HG03521 (cell line): ENCODE measurements at regions not wholly inside any gene's neighbourhood (a gene's known extent, or its start where the extent isn't known, plus 50 kb on each side); places are given as distances from the start of the nearest gene placed in this dataset.
"Not testable (repeated sequence)": the region's sequence is repeated elsewhere in the genome, so short reads cannot be mapped to it uniquely, and the experiment has no call there.

Source experiments
- ATAC-seq: cut with Tn5 transposase; IDR thresholded peaks from one replicate; pipeline ENCODE4 v1.9.1; 2021; ENCODE audit warnings: mild to moderate bottlenecking, moderate library complexity; ENCODE audit not compliant: unreplicated experiment

DNA sequence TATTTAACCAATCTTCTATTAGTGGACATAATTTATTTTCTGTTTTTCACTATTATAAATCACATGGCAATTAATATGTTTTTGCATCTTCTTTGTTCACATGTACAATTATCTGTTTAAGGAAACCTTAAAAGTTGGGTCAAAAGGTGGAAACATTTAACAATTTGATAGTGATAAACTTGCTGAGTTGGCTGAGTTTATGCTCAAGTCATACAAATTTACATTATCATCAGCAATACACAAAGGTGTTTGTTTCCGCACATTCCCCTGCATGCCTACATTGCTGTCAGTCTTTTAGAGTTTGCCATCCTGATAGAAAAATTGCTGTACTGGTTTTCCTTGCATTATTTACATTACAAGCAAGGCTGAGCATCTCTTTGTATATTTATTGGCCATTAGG, 139.5 kb downstream of the KCNRG start:
- ATAC-seq: no peak

DNA sequence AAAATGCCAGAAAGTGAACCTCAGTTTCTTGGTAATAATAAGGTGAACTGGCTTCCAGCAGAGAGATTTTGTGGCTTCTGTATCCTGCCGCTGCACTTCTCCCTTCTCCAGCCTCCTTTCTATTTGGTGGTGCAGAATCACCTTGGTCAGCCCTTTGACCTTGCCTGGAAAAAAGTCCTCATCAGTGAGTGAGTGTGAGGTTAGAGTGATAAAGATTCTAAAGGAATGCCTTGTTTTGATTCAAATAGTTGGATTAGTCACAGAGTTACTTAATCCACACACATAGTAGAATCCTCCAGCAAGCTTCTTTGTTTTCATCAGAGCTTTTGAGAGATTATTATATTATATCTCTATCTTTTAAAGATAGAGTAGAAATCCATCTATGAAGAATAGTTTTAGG, 140.9 kb downstream of the KCNRG start:
- no peak for ATAC-seq

DNA sequence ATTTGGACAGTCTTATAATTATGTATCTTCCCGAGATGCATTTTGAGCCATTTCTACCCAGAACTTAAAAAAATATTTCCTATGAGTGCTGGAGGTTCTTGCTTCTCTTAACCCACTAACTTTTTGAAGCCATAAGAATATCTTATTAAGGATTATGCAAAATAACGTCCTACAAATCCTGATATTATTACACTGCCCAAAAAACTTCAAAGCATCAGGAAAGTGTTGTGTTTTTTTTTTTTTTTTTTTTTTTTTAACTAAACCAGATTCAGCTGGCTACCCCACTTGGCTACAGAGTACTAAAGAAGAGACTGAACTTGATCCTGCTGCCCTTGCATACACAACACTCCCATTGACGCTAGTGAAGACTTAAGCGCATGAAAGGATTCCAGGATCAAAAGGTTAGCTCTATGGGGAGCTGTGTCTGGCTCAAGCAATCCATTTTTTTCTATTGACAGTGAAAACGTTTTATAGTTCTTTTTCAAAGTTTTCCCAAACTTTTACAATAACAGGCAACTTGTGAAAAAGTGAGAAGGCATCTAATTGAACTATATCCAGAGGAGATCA, 141.4 kb downstream of the KCNRG start:
- ATAC-seq: no peak

DNA sequence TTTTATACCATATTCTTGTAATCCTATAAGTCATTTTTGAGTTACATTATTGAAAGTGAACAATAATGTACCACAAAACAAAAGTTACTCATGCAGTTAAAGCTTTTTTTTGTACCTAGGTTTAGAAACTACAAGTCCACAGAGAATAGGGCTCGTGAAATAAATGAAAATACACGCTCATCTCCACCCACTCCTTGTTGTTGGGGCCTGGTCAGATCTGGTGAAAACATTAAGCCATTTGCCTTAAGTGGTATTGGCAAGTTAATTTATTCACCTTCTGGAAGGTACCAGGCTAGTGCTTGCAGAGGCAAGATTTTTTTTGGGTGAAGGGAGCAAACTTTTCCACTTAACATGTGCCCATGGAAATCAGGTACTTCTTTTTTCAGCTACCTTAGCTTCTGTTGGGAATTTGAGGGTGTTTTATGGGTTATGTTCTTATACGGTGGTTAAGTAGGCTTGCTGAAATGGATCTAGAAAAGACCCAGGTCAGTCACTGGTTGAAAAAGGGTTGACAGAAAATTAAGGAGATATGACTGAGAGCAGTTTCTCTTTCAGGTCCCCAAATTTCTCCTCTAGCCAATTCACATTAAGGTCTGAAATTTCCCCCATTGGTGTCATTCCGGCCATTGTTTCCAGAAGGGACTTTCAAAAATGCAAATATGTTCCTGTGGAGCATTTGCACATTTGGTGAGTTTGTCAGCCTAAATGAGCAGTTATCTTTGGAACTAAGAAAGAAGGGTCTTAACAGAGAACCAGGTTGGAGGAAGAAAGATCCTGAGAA, 143.3 kb downstream of the KCNRG start:
- ATAC-seq: no peak

DNA sequence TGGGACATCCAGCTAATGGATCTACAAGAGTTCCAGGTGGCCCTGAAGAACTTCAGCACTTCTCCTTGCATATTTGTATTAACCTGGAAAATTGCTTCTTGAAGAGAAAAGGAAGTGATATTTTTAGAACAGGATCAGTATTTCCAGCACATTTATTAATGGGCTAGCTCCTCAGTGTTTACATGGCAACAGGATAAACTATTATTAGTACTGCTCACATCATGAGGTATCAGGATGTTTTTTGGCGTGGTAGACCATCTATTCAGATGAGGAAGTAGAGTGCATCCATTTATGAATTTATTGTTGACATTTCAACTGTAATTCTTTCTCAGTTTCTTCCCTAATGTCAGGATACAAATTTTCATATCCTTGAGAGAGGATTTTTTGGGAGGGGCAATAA, 144.4 kb downstream of the KCNRG start:
- no peak for ATAC-seq

DNA sequence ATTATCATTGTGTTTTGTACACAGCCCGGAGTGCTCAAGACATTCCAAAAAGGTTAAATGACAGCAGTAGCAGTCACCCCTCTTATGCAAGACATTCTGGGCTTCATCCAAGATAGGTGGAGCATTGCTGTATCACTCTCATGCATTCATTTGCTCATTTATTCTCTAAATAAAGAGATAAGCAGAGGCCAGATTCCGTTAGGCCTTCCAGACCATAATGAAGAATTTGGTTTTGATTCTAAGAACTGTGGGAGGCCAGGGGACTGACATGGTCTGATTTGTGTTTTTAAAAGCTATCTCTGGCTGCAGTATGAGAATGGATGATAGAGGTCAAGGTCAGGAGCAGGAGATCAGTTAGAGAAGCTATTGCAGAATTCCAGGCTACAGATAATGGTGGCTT, 145.8 kb downstream of the KCNRG start:
- no peak for ATAC-seq

DNA sequence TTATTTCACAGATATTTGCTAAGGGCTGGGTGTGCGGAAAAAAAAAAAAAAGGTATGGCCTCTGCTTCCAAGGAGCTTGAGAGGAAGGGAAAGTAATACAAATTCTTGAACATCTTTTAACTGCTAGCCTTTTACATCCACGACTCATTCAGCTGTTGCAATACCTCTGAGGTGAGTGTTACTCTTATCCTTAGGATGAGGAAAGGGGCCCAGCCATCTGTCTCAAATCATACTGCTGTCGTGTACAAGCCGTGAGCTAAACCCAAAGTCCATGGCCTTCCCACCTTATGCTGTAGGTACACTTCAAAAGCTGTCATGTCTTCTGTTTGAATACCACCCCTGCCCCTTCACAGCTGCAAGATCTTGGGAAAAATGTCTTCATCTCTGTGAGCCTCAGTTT, 146.8 kb downstream of the KCNRG start:
- ATAC-seq: no peak

DNA sequence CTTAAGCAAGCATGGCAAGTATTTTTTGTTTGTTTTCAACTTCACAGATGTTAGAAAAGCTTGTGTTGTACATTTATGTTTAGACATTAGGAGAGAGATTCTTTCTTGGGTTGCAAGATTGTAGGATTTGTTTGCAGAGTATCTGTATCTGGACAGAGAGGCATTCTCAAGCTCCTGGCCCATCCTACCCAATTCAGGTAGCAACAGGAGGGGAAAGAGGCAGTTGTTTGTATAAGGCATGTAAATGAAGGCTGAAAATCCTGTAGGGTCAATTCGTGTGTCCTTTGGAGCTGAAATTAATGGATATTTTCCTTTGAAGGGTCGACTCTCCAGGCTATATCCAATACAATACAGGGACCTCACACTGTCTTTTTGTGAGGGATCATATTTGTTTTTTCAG, 147.3 kb downstream of the KCNRG start:
- no peak for ATAC-seq

DNA sequence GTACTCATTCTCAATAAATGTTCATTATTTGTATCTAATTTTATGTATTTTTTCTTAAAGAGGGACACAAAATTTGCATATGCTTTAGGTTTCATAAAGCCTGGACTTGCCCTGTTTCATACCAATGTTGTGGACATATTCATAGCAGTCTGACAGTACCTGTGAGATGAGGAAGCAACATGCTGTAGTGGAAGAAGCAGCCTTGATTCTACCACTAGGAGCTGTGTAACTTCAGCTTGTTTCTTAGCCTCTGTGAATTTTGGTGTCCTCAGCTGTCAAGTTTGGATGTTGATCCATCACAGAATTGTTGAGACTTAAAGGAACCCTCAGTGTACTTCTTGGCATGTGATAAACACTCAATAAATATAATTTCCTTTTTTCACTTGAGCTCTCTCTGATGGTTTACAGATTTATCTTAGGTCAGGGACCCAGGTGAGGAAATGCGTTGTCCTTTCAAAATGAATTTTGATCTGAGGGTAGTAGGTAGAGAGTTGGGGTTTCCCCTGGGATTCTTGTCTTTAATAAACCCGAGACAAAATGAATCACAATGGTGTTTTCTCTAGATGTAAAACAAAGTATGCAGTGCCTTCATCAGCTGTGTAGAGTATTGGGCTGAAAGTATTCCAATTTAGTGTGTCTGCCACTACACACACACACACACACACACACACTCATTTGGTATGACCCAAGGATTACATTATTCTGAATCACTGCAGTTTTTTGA, 152.1 kb downstream of the KCNRG start:
- no peak for ATAC-seq

DNA sequence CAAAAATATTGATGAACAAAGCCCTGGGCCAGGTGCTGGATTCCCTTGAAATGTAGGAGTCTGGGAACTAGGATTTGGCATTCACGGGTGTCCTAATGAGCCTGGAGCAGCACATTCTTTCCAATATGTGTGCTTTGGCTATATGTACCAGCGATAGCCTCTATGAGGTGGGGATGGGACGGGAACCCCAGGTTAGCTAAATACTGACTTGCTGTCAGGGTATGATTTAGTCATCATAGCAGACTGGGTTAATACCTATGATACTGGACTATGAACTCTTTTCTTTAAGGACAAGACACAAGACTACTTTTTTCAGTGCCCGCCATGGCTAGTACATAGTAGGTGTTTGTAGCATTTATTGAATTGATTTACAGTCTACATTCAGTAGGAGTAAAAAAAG, 152.7 kb downstream of the KCNRG start:
- no peak for ATAC-seq

DNA sequence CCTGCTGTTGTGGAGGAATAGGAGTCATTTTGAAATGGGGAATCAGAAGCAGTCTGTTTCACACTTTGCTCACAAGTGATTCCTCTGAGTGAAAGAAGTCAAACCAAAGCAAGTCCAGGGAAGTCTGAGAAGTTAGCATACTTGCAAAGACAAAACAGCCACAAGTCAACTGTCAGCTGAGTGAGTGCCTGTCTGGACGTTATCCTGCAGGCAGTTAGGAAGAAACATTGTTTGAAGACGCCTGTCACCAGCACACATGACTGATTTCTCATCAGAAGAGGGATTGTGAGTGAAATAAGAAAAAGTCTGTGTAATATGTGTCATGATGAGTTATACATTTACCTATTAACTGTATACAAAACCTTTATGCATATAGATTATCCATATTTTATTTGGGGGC, 153.5 kb downstream of the KCNRG start:
- ATAC-seq: no peak

DNA sequence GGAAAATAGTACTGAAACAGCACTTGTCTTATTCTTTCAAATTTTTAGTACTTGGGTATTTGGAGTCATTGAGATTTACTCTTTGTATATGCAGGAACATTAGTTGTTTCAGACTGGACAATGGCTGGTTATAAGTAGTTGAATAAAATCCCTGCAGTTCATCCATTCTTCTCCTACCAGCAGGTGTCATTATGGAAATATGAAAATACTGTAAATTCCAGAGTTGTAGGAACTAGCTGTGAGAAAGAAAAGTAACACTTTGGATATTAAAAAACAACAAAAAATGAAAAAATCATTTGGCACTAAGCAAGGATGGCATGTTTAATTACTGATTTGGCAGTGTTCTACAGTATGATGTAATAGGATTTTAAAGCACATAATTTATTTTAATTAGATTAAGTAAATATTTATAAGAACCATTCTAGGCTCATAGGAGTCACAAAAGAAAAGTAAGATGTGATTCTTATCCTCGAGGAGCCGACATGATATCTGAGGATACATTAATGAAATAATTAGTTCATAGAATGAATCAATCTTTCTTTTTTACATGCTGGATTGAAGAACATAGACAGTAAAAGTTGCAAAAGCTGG, 155.3 kb downstream of the KCNRG start:
- no peak for ATAC-seq

DNA sequence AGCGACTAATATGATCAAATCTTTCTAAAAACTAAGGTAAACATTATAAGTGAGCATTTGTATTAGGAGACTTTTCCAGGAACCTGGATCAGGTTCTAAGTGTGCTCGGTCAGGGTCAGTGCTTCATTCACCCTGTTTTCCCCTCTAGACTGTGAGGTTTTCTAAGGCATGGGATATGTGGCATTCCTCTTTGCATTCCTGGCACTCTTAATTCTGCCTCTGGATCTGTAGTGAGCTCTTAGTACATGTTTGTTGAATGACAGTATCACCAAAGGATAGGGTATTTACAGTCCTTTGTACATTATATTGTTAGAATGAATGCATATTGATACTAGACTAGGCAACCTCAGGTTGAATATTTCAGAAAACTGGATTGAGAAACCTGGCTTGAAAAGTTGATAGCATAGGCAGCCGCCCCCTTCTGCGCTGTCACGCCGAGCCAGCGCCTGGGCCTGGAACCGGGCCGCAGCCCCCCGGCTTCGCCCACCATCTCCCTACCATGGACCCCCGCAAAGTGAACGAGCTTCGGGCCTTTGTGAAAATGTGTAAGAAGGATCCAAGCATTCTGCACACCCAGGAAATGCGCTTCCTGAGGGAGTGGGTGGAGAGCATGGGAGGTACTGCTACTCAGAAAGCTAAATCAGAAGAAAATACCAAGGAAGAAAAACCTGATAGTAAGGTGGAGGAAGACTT, 156.5 kb downstream of the KCNRG start:
- no peak for ATAC-seq

DNA sequence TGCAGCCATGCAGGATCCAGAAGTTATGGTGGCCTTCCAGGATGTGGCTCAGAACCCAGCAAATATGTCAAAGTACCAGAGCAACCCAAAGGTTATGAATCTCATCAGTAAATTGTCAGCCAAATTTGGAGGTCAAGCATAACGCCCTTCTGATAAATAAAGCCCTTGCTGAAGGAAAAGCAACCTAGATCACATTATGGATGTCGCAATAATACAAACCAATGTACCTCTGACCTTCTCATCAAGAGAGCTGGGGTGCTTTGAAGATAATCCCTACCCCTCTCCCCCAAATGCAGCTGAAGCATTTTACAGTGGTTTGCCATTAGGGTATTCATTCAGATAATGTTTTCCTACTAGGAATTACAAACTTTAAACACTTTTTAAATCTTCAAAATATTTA, 157.8 kb downstream of the KCNRG start:
- not testable (repeated sequence) for ATAC-seq

DNA sequence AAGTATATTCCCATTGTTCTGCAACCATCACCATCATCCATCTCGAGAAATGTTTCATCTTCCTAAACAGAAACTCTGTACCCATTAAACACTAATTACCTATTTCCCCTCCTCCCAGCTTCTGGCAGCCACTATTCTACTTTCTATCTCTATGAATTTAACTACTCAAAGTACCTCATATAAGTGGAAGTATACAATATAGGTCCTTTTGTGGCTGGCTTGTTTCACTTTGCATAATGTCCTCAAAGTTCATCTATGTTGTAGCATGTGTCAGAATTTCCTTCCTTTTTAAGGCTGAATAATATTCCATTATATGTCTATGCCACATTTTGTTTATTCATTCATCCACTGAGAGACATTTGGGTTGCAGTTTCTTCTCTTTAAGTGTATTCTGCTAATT, 159.4 kb downstream of the KCNRG start:
- ATAC-seq: no peak

DNA sequence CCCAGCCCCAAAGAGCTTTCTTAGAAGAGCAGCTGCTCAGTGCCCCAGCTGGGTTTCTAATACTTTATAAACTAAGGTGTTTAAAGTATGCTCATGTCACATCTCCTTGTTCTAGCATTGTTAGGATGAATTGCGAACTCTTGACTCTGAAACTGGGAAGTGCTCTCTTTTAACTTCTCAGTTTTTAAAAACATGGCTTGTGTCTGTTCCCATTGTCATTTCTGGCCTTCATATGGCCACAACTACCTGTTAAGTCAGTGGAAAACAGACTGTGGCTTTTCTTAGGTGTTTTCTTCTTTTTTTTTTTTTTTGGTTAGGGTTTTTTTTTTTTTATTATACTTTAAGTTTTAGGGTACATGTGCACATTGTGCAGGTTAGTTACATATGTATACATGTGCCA, 164.7 kb downstream of the KCNRG start:
- ATAC-seq: no peak

DNA sequence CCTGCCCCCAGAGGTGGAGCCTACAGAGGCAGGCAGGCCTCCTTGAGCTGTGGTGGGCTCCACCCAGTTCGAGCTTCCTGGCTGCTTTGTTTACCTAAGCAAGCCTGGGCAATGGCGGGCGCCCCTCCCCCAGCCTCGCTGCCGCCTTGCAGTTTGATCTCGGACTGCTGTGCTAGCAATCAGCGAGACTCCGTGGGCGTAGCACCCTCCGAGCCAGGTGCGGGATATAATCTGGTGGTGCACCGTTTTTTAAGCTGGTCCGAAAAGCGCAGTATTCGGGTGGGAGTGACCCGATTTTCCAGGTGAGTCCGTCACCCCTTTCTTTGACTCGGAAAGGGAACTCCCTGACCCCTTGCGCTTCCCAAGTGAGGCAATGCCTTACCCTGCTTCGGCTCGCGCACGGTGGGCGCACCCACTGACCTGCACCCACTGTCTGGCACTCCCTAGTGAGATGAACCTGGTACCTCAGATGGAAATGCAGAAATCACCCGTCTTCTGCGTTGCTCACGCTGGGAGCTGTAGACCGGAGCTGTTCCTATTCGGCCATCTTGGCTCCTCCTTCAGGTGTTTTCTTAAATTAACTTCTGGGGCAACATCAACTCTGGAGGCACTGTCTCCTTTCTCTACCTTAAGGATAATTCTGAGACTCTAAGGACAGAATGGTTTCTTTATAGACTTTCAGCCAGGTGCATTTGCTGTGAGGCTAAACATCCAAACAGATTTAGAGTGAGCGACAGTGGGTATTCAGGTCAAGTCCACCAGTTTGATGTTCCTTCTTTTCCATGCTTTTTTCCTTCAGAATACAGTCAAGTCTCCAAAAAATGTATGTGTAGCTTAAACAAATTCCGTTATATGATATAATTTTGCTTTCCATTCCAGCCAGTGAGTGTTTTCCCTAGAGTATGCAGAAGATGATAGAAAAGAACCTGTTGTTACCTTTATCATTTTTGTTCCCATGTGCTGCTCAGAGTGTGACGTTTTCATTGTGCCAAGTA, 170.8 kb downstream of the KCNRG start:
- not testable (repeated sequence) for ATAC-seq

DNA sequence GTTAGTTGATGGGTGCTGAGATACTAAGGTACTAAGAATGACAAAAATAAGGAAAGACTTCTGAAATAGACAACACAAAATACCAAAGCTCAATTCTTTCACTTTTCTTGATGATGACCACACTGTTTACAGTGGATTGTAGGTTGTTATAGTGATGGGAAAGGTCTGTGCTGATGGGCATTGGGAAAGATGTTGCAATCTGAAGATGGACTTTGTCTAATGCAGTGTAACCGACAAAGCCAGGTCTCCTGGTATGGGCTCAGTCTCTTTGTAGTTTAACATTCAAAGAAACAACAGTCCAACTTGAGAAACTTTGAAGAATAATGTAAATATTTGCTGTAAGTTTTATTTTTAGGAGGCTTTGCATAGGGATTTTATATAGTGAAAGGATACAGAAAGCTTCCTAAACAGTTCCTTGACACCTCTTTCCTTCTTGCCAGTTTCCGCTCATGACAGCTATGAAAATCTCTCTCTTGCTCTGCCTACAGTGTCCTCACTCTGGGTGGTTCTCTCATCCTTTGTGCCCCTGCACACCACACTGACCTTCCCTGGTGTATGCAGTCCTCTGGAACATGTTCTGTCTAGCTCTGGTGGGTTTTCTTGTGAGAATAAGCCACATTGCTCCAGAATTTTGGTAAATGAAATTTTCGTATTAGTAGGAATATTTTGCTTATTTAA, 172.2 kb downstream of the KCNRG start:
- ATAC-seq: no peak

DNA sequence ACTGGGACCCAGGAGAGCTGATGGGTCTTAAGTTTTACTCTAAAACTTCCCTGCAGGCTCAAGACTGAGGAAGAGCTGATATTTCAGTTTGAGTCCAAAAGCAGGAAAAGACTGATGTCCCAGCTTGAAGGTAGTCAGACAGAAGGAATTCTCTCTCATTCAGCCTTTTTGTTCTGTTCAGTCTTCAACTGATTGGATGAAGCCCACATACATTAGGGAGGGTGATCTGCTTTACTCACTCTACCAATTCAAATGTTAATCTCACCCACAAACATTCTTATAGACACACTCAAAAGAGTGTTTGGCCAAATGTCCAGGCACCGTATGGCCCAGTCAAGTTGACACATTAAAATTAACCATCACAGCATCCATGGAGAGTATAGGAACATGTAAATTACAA, 173.5 kb downstream of the KCNRG start:
- no peak for ATAC-seq

DNA sequence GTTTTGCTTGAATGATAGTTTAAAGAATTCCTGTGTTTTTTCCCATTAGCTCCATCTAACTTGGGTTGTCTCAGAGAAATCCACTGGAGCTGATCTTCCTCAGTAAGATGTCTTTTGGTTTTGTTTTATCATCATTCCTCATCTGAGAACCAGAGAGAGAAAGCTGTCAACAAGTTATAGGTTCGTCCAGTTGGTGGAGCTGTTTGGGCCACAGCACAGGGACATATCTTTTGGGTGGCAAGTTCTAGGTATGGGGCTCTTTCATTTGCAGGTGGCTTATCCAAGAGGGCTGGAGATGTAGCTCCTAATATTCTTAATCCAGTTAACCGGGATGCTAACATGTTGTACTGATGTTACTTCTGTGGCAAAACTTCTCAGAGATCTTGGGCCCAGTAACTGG, 174.2 kb downstream of the KCNRG start:
- no peak for ATAC-seq
